ENCODE measurements at regions not wholly inside any gene's neighbourhood (a gene's known extent, or its start where the extent isn't known, plus 50 kb on each side); places are given as distances from the start of the nearest gene placed in this dataset.

DNA sequence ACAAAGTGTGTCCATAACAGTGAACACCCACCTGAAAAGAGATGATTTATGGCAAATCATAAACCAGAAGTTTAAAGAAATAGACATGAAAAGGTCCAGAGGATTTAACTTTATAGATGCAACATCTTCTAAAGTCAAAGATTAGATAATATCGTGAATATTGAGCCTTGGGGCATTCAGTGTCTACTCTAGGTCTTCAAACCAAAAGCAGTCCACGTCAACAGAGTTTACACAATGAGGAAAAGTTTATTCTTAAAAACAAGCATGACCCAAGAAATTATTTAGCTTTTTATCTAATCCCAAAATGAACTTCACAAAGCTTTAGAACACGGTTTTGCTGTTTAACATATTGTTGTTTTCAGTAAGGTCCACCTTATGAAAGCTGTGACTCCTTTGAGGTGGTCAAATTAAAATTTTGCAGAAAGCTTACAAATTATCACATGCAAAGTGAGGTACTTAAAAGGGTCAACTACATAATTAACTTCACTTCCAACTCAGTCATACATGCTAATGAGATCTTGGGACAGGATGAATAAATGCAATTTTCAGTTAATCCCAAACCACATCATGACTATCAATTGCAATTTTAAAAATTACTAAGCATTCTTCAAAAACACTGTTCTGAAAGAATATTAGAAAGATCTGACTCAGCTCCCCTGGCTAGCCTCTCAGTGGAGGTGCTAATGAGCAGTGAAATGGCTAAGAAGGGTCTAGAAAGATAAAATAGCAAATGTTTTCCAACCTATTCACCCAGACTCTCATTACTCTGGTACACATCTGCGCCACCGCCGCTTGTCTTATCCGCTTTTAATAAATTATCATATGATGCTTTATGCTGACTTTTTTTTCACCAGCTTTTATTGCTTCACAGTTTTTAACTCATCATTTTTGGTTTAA is 92.4 kb upstream of the WDR17 start:
- POLR2A ChIA-PET: no interaction called here
- TF ChIP-seq, protein P1, sequence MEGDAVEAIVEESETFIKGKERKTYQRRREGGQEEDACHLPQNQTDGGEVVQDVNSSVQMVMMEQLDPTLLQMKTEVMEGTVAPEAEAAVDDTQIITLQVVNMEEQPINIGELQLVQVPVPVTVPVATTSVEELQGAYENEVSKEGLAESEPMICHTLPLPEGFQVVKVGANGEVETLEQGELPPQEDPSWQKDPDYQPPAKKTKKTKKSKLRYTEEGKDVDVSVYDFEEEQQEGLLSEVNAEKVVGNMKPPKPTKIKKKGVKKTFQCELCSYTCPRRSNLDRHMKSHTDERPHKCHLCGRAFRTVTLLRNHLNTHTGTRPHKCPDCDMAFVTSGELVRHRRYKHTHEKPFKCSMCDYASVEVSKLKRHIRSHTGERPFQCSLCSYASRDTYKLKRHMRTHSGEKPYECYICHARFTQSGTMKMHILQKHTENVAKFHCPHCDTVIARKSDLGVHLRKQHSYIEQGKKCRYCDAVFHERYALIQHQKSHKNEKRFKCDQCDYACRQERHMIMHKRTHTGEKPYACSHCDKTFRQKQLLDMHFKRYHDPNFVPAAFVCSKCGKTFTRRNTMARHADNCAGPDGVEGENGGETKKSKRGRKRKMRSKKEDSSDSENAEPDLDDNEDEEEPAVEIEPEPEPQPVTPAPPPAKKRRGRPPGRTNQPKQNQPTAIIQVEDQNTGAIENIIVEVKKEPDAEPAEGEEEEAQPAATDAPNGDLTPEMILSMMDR (IDR thresholded peaks at IDR 0.05; ENCODE audit: insufficient read depth, low read depth, low read length): no peak
- no peak overlapping the region for H3K4me3 ChIP-seq (ENCODE audit: low read depth, low read length)

DNA sequence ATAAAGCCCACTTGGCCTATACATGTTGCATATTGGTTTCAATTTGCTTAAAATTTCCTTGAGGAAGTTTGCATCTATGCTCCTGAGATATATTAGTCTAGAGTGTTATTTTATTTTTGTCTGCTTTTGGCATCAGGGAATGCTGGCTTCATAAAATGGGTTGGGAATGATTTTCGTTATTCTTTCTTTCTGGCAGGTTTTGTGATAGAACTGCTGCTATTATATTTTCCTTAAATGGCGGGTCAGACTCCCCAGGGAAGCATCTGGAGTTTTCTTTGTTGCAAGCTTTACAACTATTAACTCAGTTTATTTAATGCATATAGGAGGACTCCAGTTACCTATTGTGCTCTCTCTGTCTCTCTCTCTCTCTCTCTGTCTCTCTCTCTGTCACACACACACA is 82.0 kb upstream of the WDR17 start:
- H3K36me3 ChIP-seq (ENCODE audit: control insufficient read depth, insufficient read depth, low read length): no peaks in the 10 kb centered on the region
- TF ChIP-seq, protein P1 (IDR thresholded peaks at IDR 0.05; ENCODE audit: insufficient read depth, low read depth, low read length): no peak
- POLR2A ChIA-PET: no interaction called here
- no peak for DNase-seq (ENCODE audit: low read depth)
- no peaks in the 10 kb centered on the region for H3K27me3 ChIP-seq (ENCODE audit: control insufficient read depth, insufficient read depth, low read length)
- CTCF ChIA-PET: no interaction called here
- no peak overlapping the region for H3K4me3 ChIP-seq (ENCODE audit: low read depth, low read length)

More for the DNA sequence above, 92.4 kb upstream of the WDR17 start:
- CTCF ChIA-PET: no interaction called here
- Histone ChIP-seq H3K36me3 (ENCODE audit: control insufficient read depth, insufficient read depth, low read length) (no peaks in the 10 kb centered on the region), H3K27me3 (ENCODE audit: control insufficient read depth, insufficient read depth, low read length) (no peaks in the 10 kb centered on the region)
- DNase-seq (ENCODE audit: low read depth): no peak

DNA sequence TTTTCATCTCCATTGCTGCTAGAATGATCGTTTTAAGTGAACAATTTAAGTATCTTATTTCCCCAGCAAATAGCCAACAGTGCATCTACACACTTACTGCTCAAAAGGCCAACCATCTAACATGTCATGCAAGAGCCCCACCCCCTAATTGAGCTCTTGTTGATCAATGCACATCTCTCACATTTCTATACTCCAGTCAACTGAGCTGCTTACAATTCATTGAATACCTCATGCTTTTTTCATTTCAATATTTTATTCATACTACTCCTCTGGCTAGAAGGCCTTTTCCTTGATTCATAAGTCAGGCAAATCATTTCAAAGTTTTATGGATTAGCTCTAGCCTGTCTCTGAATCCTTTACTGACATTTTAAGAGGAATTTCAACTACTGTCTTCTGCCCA is 79.0 kb upstream of the WDR17 start:
- CTCF ChIA-PET: no interaction called here
- TF ChIP-seq, protein P1 (IDR thresholded peaks at IDR 0.05; ENCODE audit: insufficient read depth, low read depth, low read length): no peak
- POLR2A ChIA-PET: no interaction called here
- DNase-seq (ENCODE audit: low read depth): no peak
- Histone ChIP-seq H3K27me3 (ENCODE audit: control insufficient read depth, insufficient read depth, low read length) (no peaks in the 10 kb centered on the region), H3K36me3 (ENCODE audit: control insufficient read depth, insufficient read depth, low read length) (no peaks in the 10 kb centered on the region), H3K4me3 (ENCODE audit: low read depth, low read length) (no peak overlapping the region)

DNA sequence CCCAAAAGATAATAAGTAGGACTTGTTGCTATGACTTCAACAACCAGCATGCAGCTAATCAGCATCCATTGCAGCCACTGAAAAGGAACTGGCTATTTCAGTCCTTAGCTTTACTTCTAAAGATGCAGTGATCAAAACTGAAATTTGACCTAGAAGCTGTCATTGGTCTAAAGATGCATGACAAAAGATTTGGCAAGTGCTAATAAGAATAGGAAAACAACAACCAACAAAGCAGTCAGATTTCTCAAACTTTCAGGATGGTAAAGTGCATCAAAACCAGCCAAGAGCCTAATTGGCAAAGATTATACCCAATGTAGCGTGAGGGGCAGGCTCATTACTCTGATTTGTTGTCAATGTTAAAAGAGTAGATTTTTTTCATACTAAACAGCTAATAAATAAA is 77.1 kb upstream of the WDR17 start:
- no peak for DNase-seq (ENCODE audit: low read depth)
- no peaks in the 10 kb centered on the region for H3K27me3 ChIP-seq (ENCODE audit: control insufficient read depth, insufficient read depth, low read length)
- ChIA-PET POLR2A (no interaction called here), CTCF (interaction anchor here (2.0 kb wide), 1 partner anchor 10 kb away, joined by 4 read pairs; no protein-coding TSS in a partner anchor)
- TF ChIP-seq, protein P1 (IDR thresholded peaks at IDR 0.05; ENCODE audit: insufficient read depth, low read depth, low read length): no peak
- H3K36me3 ChIP-seq (ENCODE audit: control insufficient read depth, insufficient read depth, low read length): no peaks in the 10 kb centered on the region
- H3K4me3 ChIP-seq (ENCODE audit: low read depth, low read length): no peak overlapping the region

DNA sequence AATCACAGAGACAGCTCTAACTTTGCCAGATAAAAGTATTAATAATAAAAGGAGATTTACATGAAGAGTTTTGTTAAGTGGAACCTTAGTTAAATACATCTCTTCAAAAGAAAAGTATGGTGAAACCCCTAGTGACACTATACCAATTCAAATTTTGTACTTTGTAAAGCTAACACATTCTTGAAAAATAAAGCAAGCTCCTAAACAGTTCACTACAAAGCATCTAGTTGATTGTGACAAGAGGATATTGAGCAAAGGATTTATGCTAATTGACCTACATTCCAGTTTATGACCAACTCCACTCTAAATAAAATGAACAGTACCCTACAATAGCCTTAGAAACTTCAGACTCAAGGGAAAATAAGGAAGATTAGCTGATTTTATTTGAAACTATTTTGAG is 69.4 kb upstream of the WDR17 start:
- peaks cover 4% of the 10 kb centered on the region for H3K27me3 ChIP-seq (ENCODE audit: control insufficient read depth, insufficient read depth, low read length)
- CTCF ChIA-PET: no interaction called here
- no peak for DNase-seq (ENCODE audit: low read depth)
- H3K4me3 ChIP-seq (ENCODE audit: low read depth, low read length): no peak overlapping the region
- H3K36me3 ChIP-seq (ENCODE audit: control insufficient read depth, insufficient read depth, low read length): no peaks in the 10 kb centered on the region
- TF ChIP-seq, protein P1 (IDR thresholded peaks at IDR 0.05; ENCODE audit: insufficient read depth, low read depth, low read length): no peak
- POLR2A ChIA-PET: no interaction called here

Measured in BJ (cell line).